AG09319 (cell line): ENCODE measurements at regions not wholly inside any gene's neighbourhood (a gene's known extent, or its start where the extent isn't known, plus 50 kb on each side); places are given as distances from the start of the nearest gene placed in this dataset.
"Not testable (repeated sequence)": the region's sequence is repeated elsewhere in the genome, so short reads cannot be mapped to it uniquely, and the experiment has no call there.

Experiments used
- DNase-seq: peaks from one replicate; pipeline ENCODE4 v3.0.0-alpha.2; 2010; ENCODE audit warnings: low read depth; ENCODE audit errors: extremely low read depth
- TF ChIP-seq, protein P1 (sequence below): IDR thresholded peaks from 2 replicates; pipeline ENCODE4 v1.5.1; 2011; ENCODE audit warnings: low read depth, mild to moderate bottlenecking, inconsistent platforms, low read length, moderate library complexity

DNA sequence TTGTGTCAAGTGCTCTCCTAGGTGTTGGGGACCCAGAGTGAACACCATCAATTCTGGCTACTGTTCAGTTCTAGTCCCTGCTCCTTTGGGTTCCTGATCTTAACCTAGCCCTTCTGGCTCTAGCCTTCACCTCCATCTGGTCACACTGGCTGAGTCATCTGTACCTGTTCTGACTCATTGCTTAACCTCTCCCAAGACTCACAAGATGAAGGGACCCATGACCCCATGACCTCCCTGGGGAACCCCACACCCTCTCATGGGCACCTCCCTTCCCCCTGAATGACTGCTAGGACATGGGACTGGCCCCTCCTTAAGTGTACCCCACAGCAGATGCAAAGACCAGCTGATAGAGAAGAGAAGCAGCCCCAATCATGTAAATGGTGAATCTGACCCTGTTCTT, 345.8 kb upstream of the CDH5 start:
- no peak for DNase-seq
- TF ChIP-seq, protein P1, sequence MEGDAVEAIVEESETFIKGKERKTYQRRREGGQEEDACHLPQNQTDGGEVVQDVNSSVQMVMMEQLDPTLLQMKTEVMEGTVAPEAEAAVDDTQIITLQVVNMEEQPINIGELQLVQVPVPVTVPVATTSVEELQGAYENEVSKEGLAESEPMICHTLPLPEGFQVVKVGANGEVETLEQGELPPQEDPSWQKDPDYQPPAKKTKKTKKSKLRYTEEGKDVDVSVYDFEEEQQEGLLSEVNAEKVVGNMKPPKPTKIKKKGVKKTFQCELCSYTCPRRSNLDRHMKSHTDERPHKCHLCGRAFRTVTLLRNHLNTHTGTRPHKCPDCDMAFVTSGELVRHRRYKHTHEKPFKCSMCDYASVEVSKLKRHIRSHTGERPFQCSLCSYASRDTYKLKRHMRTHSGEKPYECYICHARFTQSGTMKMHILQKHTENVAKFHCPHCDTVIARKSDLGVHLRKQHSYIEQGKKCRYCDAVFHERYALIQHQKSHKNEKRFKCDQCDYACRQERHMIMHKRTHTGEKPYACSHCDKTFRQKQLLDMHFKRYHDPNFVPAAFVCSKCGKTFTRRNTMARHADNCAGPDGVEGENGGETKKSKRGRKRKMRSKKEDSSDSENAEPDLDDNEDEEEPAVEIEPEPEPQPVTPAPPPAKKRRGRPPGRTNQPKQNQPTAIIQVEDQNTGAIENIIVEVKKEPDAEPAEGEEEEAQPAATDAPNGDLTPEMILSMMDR: no peak

DNA sequence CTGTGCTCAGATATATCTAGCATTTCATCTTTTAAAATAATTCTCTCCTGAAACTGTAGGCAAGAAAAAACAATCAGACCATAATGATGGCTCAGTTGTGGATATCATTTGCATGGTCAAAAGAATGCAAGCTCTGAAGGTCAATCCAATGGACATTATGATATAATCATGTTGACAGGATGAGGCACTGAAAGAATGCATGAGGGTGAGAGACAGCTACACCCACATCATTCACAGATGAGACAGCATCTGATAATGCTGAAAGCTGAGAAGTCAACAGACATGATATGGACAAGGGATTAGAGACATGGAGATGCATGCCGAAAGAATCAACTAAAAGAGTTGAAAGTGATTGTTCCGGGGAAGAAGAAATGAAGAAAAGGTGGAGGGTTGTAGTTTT, 346.4 kb upstream of the CDH5 start:
- DNase-seq: no peak
- TF ChIP-seq, protein P1: no peak

DNA sequence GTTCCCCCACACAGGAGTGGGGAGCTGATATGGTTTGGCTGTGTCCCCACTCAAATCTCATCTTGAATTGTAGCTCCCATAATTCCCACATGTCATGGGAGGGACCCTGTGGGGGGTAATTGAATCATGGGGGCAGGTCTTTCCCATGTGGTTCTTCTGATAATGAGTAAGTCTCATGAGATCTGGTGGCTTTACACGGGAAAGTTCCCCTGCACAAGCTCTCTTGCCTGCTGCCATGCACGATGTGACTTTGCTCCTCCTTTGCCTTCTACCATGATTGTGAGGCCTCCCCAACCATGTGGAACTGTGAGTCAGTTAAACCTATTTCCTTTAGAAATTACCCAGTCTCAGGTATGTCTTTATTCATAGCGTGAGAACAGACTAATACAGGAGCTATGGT, 347.0 kb upstream of the CDH5 start:
- not testable (repeated sequence) for DNase-seq

DNA sequence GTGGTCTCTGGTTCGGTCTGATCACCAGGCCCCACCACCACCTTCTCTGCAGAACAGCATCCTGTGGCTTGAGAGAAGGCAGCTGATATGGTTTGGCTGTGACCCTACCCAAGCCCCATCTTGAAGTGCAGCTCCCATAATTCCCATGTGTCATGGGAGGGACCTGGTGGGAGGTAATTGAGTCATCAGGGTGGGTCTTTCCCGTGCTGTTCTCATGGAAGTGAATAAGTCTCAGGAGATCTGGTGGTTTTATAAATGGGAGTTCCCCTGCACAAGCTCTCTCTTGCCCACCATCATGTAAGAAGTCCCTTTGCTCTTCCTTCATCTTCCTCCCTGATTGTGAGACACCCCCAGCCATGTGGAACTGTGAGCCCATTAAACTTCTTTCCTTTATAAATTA, 352.3 kb upstream of the CDH5 start:
- TF ChIP-seq, protein P1: no peak
- DNase-seq: no peak

DNA sequence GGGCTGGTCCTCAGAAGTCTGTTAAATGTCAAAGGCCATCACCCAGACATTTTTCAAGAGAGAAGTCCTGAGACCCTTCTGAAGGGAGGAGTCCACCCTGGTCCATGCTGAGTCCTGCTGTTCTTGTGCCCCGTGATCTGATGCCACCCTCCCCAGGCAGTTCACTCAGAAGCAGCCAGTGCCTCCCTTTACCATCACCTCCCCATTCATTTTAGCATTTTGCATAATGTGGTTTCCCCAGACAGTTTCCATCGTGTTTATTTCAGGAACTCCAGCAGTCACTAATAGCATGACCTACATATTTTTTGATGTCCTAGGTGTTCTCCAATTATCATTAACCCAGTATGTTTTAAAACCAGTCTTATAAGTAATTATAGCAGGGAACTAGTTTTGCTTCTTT, 353.0 kb upstream of the CDH5 start:
- no peak for DNase-seq
- TF ChIP-seq, protein P1: no peak

DNA sequence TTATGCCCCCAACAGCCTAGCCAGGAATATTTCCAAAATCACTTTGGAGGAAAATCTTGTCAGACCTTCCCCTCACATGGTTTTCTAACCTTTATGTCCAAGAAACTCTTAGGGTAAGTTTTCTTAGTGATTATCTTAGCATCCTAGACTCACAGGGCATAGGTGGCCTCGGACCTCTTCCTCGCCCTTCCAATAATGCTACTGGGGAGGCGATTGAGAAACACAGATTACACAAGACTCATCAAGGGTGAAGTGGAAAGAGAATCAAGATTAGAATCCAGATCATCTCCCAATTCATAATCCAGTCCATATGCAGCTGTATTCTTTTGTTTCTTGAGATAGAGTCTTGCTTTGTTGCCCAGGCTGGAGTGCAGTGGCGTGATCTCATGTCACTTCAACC, 358.4 kb upstream of the CDH5 start:
- DNase-seq: no peak

DNA sequence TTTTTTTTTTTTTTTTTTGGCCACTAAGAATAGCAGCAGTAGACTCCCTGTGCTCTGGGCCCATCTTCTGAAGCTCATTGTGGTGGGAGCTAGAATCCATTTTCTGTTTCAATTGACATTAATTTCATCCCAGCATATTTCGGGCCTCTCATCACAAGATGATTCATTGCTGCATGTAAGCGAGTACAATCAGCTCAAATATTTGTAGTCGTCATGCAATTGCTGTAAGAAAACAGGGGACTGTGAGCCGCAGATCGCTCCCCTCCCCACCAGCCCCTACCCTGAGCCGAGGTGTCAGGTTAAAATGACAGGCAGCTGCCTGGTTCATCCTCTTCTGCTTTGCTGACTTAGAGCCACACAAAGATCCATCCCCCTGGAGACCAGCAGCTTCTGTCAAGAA, 358.8 kb upstream of the CDH5 start:
- peak; percentile 63 for DNase-seq

More for the DNA sequence above, 358.4 kb upstream of the CDH5 start:
- TF ChIP-seq, protein P1: no peak

DNA sequence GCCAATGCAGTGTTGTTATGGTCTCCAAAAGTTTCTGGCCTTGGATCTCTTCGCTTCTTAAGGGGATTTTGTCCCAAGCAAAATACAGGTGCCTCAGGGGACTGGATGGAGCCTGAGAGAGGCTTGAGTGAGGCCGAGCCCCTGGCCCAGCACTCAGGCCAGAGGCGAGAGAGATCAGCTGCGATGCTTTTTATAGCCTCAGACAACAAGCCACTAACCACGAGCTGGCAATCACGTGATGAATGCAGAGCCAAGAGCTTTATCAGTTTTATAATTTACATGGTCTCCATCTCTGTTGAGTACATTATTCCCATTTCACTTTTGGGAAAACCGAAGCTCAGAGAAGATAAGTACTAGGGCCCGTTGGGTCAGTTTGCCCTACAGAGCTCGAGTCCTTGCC, 360.0 kb upstream of the CDH5 start:
- no peak for DNase-seq
- TF ChIP-seq, protein P1: no peak

More for the DNA sequence above, 358.8 kb upstream of the CDH5 start:
- TF ChIP-seq, protein P1: no peak
